Eye (tissue), 1 donor: ENCODE measurements at regions not wholly inside any gene's neighbourhood (a gene's known extent, or its start where the extent isn't known, plus 50 kb on each side); places are given as distances from the start of the nearest gene placed in this dataset.

Source experiments
- DNase-seq: peaks from one replicate; pipeline ENCODE4 v3.0.0-alpha.2; 2015

- peak; percentile 35 for DNase-seq
Observed at GRCh38 chr1:87791931-87792740, 463.5 kb downstream of the LMO4 start.

DNA sequence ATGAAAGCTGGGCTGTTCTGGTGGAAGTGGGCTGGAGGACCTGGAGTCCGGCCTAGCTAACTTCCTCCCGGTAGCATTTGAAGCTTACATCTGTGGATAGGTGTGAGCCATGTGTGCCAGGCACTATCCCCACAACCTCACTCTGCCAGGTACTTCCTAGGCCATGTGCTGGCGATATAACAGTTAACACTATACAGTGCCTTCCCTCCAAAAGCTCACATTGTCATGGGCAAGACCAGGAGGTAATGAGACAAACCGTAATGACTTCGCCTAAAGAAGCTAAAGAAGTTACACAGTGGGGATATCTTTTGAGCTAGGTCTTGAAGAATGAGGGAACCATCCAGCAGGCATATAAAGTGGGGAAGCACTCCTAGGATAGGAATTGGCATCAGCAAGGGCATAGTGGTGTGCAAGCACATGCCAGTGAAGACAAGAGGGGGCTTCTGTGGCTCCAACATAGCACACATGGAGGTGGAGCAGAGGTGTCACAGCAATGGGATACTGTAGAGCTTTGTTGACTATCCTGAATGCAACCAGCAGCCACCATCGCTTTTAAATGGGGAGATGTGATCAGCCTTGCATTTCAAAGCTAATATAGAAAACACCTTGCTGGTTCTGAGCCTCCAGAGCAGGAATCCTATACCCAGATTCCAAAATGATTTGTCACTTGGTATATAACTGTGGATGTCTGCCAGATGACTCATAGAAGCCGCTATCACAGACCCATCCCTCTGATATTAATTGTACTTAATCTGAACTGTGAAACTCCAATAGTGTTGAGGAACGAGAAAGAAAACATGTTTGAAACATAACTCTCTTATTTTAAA is 466.3 kb downstream of the LMO4 start:
- DNase-seq, result no peak

- no peak for DNase-seq
Observed at GRCh38 chr1:87795615-87796337, 467.1 kb downstream of the LMO4 start.

- DNase-seq, result no peak
Observed at GRCh38 chr1:87796471-87796901, 467.8 kb downstream of the LMO4 start.

- DNase-seq, result no peak
Observed at GRCh38 chr1:87799451-87799850, 470.8 kb downstream of the LMO4 start.

DNA sequence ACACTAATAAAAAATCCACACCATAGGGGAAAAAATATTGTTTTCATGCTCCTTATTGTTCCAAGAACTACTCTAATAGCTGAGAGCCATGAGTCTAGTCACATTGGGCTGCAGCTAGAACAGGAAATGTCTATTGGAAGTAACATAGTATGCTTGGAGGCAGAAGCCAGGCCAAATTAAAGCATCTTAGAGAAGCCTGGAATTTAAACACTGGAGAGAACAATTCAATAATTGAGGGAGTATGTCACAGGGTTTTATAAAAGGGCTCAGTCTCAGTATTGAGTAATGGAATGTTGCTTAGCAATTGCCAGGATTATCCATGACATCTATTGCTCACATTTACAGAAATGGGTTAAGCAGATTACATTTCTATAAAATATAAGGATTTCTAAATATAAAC is 471.3 kb downstream of the LMO4 start:
- no peak for DNase-seq

DNA sequence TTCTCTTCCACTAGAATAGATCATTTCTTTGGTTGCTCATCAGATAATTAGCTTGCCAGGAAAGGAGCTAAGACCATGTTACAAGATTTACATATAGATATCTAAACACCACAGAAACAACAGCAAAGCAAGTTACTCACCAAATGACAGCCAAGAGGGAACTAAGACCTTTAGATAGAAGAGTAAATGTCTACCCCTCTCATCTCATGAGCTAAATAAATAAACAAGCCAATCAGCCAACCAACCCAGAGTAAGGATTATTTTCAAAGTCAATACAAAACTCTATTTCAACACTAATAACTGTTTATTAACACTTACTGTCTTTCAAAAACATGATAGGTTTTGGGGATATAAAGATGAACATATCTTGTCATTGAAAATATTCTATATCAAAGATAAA is 474.7 kb downstream of the LMO4 start:
- no peak for DNase-seq

DNA sequence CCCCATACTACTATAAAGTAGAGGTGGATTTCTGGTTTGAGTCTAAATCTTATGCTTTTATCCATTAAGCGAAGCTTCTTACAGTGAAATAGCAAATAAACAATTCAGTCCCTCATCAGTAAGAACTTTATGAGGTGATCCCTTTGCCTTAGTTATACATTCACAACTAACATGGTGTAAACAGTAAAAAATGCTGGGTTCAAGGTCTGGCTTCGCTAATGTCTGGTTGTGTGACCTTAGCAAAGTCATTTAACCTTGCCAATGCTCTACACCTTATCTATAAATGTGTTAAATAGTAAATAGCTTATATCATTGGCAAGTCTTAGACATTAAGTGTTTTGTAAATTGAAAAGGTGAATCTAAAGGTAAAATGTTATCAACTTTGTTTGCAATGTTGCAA is 475.4 kb downstream of the LMO4 start:
- no peak for DNase-seq

GRCh38 chr1:87805666-87806378 is 477.1 kb downstream of the LMO4 start:
- peak; percentile 61 for DNase-seq

DNA sequence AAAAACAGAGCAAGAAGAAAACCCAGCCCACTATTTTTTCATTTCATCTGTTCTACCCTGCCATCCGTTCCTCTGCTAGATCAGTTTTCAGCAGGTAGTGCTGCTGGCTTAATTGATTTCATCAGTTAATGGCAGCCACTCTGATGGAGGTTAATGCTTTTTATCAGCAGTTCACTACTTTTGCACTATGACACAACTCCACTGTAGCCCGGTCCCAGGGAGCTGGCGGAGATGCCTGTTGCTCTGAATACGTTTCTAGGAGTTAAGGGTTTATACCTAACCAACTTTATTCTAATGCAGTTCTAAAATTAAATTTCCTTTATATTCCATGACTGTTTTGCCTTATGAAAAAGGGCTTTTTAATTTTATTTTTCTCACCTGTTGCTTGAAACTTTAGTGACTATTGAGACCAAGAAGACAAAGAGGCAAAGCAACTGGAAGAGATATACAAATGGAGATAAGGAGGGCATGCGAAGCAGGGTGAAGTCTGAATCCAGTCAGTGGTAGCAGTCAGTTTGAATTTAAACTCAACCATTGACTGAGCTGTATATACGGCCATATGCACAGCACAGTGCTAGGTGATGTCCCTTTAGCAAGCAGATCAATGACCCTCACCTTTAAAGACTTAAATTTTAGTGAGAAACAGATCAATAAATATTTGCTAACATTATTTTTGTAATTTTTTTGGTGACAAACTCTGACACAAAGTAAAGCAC is 477.9 kb downstream of the LMO4 start:
- peak; percentile 35 for DNase-seq

GRCh38 chr1:87810166-87810565 is 481.5 kb downstream of the LMO4 start:
- DNase-seq, result no peak

DNA sequence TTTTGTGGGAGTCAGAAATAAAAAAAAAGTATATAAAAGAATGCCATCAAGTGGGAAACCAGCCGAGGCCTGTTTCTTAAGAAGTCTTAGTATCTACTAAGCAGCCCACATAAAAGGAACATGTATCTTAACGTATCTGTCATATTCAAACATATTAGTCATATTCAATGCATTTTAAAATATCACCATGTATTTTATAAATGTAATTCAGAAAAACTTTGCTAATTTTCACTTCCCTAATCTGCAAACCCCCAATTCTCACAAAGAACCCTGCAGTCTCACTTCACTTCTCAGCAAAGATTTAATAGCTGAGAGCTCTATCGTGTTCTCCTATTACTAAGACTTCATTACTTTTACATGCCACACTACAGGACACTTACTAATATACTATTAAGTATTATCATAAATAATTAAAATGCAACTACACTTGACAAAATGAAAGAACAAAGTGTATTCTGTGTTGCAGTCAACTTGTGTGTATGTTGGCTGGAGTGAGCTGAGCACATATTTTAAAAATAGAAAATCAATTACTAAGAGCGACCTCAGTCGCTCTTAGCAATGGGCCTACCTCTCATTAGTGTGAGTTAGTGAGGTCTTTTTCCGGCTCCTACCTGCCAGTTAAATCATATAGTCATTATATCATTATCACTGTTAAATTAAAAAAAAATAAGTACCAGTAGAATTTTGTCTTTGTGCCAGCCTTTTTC is 484.3 kb downstream of the LMO4 start:
- no peak for DNase-seq

GRCh38 chr1:87814573-87814972 is 485.9 kb downstream of the LMO4 start:
- no peak for DNase-seq

- no peak for DNase-seq
Observed at GRCh38 chr1:87816646-87817045, 488.0 kb downstream of the LMO4 start.

- DNase-seq, result peak; percentile 35
Observed at GRCh38 chr1:87820668-87821334, 492.1 kb downstream of the LMO4 start.

GRCh38 chr1:87821335-87821697 is 492.6 kb downstream of the LMO4 start:
- DNase-seq, result peak; percentile 38

DNA sequence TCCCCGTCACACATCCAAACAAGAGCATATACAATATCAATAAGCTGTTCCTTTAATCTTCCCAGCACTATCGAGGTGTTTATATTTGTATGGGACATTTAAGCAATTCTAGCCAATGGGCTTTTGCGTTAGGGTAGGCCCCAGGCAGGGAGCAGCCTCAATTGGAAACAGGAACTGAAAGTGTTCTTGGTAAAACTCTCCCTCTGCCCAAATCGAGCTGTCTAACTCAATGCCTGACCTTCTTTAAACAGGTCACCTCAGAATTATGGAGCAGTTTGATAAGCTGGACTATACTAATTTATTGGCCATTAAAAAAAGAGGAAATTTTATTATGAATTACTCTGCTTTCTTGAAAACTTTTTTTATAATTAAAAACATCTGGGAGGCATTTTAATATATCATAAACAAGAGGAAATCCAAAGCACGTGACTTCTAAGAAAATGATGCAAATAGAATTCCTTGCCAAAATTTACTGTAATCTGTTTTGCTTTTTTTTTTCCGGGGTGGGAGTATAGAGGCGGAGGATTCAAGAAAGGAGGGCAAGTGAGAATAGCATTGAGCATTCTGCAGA is 498.1 kb downstream of the LMO4 start:
- DNase-seq, result peak; percentile 70

DNA sequence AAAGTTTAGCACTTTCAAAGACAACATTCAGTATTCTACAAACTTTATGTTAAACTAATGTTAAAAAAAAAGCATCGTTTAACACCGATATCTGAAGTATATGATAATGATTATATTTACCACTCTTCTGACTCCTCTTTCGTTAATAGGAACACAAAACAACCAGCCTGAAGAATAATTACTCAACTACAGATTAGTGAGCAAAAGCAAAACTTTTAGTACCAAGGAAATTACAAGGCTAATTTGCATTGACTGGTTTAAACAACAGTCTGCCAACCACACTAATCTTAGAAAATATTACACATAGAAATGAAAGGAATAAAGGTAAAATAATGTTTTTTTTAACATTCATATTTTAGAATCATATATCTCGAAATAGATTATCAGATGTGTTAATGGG is 500.7 kb downstream of the LMO4 start:
- no peak for DNase-seq

GRCh38 chr1:87830432-87830978 is 501.8 kb downstream of the LMO4 start:
- DNase-seq, result no peak

- DNase-seq, result peak; percentile 51
Observed at GRCh38 chr1:87833166-87833565, 504.5 kb downstream of the LMO4 start.
